Progenitor cell of endocrine pancreas (in vitro differentiated cells): ENCODE measurements at regions not wholly inside any gene's neighbourhood (a gene's known extent, or its start where the extent isn't known, plus 50 kb on each side); places are given as distances from the start of the nearest gene placed in this dataset.

ENCODE experiments used
- DNase-seq: peaks from one replicate; pipeline ENCODE4 v3.0.0; 2021; ENCODE audit warnings: low spot score; ENCODE audit not compliant: unreplicated experiment
- H3K27ac Mint-ChIP-seq: 2 replicates; pipeline ENCODE4 v1.8.0; 2021; ENCODE audit warnings: mild to moderate bottlenecking, moderate library complexity, mixed read lengths
- H3K27me3 Mint-ChIP-seq: 2 replicates; pipeline ENCODE4 v1.8.0; 2021; ENCODE audit warnings: mixed read lengths
- H3K36me3 Mint-ChIP-seq: 2 replicates; pipeline ENCODE4 v1.8.0; 2022; ENCODE audit warnings: mixed read lengths; ENCODE audit not compliant: insufficient read depth
- H3K4me1 Mint-ChIP-seq: 2 replicates; pipeline ENCODE4 v1.8.0; 2021; ENCODE audit warnings: low read depth, mixed read lengths
- H3K4me3 Mint-ChIP-seq: 2 replicates; pipeline ENCODE4 v1.8.0; 2021; ENCODE audit warnings: low read depth, mild to moderate bottlenecking, moderate library complexity, mixed read lengths
- H3K9me3 Mint-ChIP-seq: 2 replicates; pipeline ENCODE4 v1.8.0; 2021; ENCODE audit warnings: low read depth, mixed read lengths
- CTCF ChIP-seq: fragments of 200-600 bp; sonication (generic); IDR thresholded peaks from one replicate; pipeline ENCODE4 v1.5.0; 2021; ENCODE audit warnings: antibody characterized with exemption, mild to moderate bottlenecking; ENCODE audit not compliant: unreplicated experiment

GRCh38 chr5:174396541-174396940 lies 327.8 kb upstream of the MSX2 start:
- peaks cover 23% of the 10 kb centered on the region for H3K27me3 Mint-ChIP-seq
- DNase-seq, result no peak
- TF ChIP-seq CTCF, result no peak
- no peak overlapping the region for H3K4me3 Mint-ChIP-seq
- H3K9me3 Mint-ChIP-seq, result no peaks in the 10 kb centered on the region
- H3K36me3 Mint-ChIP-seq, result no peaks in the 10 kb centered on the region
- peaks cover 1% of the 10 kb centered on the region for H3K4me1 Mint-ChIP-seq
- H3K27ac Mint-ChIP-seq, result no peak overlapping the region

GRCh38 chr5:174397206-174397605 lies 327.2 kb upstream of the MSX2 start:
- DNase-seq, result no peak
- H3K36me3 Mint-ChIP-seq, result no peaks in the 10 kb centered on the region
- no peak for TF ChIP-seq CTCF
- H3K27me3 Mint-ChIP-seq, result peaks cover 21% of the 10 kb centered on the region
- H3K9me3 Mint-ChIP-seq, result no peaks in the 10 kb centered on the region
- H3K4me1 Mint-ChIP-seq, result peaks cover 2% of the 10 kb centered on the region
- H3K4me3 Mint-ChIP-seq, result no peak overlapping the region
- H3K27ac Mint-ChIP-seq, result no peak overlapping the region

- peaks cover 3% of the 10 kb centered on the region for H3K4me1 Mint-ChIP-seq
- no peak for DNase-seq
- no peak overlapping the region for H3K27ac Mint-ChIP-seq
- no peaks in the 10 kb centered on the region for H3K36me3 Mint-ChIP-seq
- H3K4me3 Mint-ChIP-seq, result no peak overlapping the region
- no peaks in the 10 kb centered on the region for H3K9me3 Mint-ChIP-seq
- peaks cover 16% of the 10 kb centered on the region for H3K27me3 Mint-ChIP-seq
- no peak for TF ChIP-seq CTCF
These were observed 326.2 kb upstream of the MSX2 start for GRCh38 chr5:174398171-174398570.

- Mint-ChIP-seq H3K9me3 (no peaks in the 10 kb centered on the region), H3K4me3 (no peak overlapping the region), H3K4me1 (peaks cover 2% of the 10 kb centered on the region), H3K27ac (no peak overlapping the region), H3K27me3 (peaks cover 9% of the 10 kb centered on the region), H3K36me3 (no peaks in the 10 kb centered on the region)
- no peak for TF ChIP-seq CTCF
- no peak for DNase-seq
These were observed 325.0 kb upstream of the MSX2 start for GRCh38 chr5:174399411-174399810.

GRCh38 chr5:174400461-174400860 lies 323.9 kb upstream of the MSX2 start:
- H3K9me3 Mint-ChIP-seq, result no peaks in the 10 kb centered on the region
- no peak for DNase-seq
- no peaks in the 10 kb centered on the region for H3K36me3 Mint-ChIP-seq
- no peak for TF ChIP-seq CTCF
- H3K4me1 Mint-ChIP-seq, result peaks cover 2% of the 10 kb centered on the region
- H3K4me3 Mint-ChIP-seq, result no peak overlapping the region
- no peak overlapping the region for H3K27ac Mint-ChIP-seq
- peaks cover 13% of the 10 kb centered on the region for H3K27me3 Mint-ChIP-seq

GRCh38 chr5:174401793-174402192 lies 322.6 kb upstream of the MSX2 start:
- peaks cover 14% of the 10 kb centered on the region for H3K27me3 Mint-ChIP-seq
- H3K27ac Mint-ChIP-seq, result no peak overlapping the region
- H3K4me3 Mint-ChIP-seq, result no peak overlapping the region
- no peaks in the 10 kb centered on the region for H3K9me3 Mint-ChIP-seq
- TF ChIP-seq CTCF, result no peak
- no peaks in the 10 kb centered on the region for H3K36me3 Mint-ChIP-seq
- peaks cover 2% of the 10 kb centered on the region for H3K4me1 Mint-ChIP-seq
- no peak for DNase-seq
